Activated CD4-positive, alpha-beta T cell treated with anti-CD3 and anti-CD28 coated beads for 4 hours (primary cell): ENCODE measurements at regions not wholly inside any gene's neighbourhood (a gene's known extent, or its start where the extent isn't known, plus 50 kb on each side); places are given as distances from the start of the nearest gene placed in this dataset.
A peak's percentile ranks its signal among the peaks of the same experiment; 100 is the strongest.
"Not testable (repeated sequence)": the region's sequence is repeated elsewhere in the genome, so short reads cannot be mapped to it uniquely, and the experiment has no call there.

Experiments
- DNase-seq, 2 donors: peaks; one replicate each; pipeline ENCODE4 v3.0.0-alpha.2; 2020

- DNase-seq, result no peak
These were observed 119.5 kb downstream of the SKIDA1 start for GRCh38 chr10:21405981-21406380.

- no peak for DNase-seq
These were observed 122.0 kb downstream of the SKIDA1 start for GRCh38 chr10:21403256-21404015.

- no peak for DNase-seq
These were observed 122.8 kb downstream of the SKIDA1 start for GRCh38 chr10:21402606-21403083.

- DNase-seq, result no peak
These were observed 124.3 kb downstream of the SKIDA1 start for GRCh38 chr10:21401196-21401595.

GRCh38 chr10:21399392-21400035 is 126.0 kb downstream of the SKIDA1 start:
- no peak for DNase-seq

GRCh38 chr10:21398563-21399231 is 126.8 kb downstream of the SKIDA1 start:
- DNase-seq, result no peak

GRCh38 chr10:21396889-21397288 is 128.6 kb downstream of the SKIDA1 start:
- DNase-seq, result no peak

GRCh38 chr10:21393931-21394330 is 131.6 kb downstream of the SKIDA1 start:
- DNase-seq, result no peak

GRCh38 chr10:21388589-21388988 is 136.9 kb downstream of the SKIDA1 start:
- no peak for DNase-seq

- DNase-seq, result no peak
These were observed 137.6 kb downstream of the SKIDA1 start for GRCh38 chr10:21387868-21388267.

- DNase-seq, result no peak
These were observed 139.4 kb downstream of the SKIDA1 start for GRCh38 chr10:21385996-21386585.

GRCh38 chr10:21385536-21385935 is 139.9 kb downstream of the SKIDA1 start:
- DNase-seq, result no peak

- no peak for DNase-seq
These were observed 146.3 kb downstream of the SKIDA1 start for GRCh38 chr10:21379143-21379542.

GRCh38 chr10:21375274-21375673 is 150.2 kb downstream of the SKIDA1 start:
- not testable (repeated sequence) for DNase-seq

GRCh38 chr10:21373881-21374280 is 151.6 kb downstream of the SKIDA1 start:
- DNase-seq, result not testable (repeated sequence)

GRCh38 chr10:21372651-21373410 is 152.7 kb downstream of the SKIDA1 start:
- DNase-seq, result peak; percentile 3 to 5

- DNase-seq, result no peak
These were observed 155.8 kb downstream of the SKIDA1 start for GRCh38 chr10:21369697-21370096.

- no peak for DNase-seq
These were observed 156.6 kb downstream of the SKIDA1 start for GRCh38 chr10:21368728-21369425.

- DNase-seq, result no peak
These were observed 157.4 kb downstream of the SKIDA1 start for GRCh38 chr10:21368022-21368582.

GRCh38 chr10:21366108-21366507 is 159.4 kb downstream of the SKIDA1 start:
- not testable (repeated sequence) for DNase-seq
